ENCODE measurements at regions not wholly inside any gene's neighbourhood (a gene's known extent, or its start where the extent isn't known, plus 50 kb on each side); places are given as distances from the start of the nearest gene placed in this dataset.
"Not testable (repeated sequence)": the region's sequence is repeated elsewhere in the genome, so short reads cannot be mapped to it uniquely, and the experiment has no call there.

DNA sequence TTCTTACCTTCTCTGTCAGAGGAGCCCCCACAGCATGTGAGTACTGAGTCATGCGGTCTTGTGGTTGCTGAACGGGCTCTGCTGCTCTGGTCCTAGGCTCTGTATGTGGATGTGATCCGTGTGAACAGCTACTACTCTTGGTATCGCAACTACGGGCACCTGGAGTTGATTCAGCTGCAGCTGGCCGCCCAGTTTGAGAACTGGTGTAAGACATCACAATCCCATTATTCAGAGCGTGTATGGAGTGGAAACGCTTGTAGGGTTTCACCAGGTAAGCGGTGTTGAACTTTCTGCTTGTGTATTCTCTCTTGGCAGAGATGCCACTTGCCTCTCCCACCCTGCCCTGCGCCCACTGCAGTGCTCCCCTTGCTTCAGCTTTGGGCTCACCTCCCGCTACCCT, 1356.2 kb downstream of the CDH12 start:
- H3K4me3 ChIP-seq (ENCODE audit: low read depth, low read length); DNase-seq (ENCODE audit: low read depth, low spot score); in situ Hi-C loops (cut with HindIII; ENCODE audit: low sequenced_read_pairs): not testable (repeated sequence)

DNA sequence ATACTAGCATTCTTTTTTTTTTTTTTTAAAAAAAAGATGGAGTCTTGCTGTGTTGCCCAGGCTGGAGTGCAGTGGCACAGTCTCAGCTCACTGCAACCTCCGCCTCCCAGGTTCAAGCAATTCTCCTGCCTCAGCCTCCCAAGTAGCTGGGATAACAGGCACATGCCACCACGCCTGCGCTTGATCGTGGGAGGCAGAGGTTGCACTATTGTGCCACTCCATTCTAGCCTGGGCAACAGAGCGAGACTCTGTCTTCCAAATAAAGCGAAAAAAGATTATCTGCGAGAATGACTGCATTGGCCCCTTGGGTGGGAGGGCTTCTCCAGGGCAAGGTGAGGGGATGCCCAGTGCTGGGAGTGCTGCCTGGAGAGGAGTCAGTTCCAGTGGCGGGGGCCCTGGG, 1357.1 kb downstream of the CDH12 start:
- DNase-seq (ENCODE audit: low read depth, low spot score); in situ Hi-C loops (cut with HindIII; ENCODE audit: low sequenced_read_pairs); H3K4me3 ChIP-seq (ENCODE audit: low read depth, low read length): not testable (repeated sequence)

DNA sequence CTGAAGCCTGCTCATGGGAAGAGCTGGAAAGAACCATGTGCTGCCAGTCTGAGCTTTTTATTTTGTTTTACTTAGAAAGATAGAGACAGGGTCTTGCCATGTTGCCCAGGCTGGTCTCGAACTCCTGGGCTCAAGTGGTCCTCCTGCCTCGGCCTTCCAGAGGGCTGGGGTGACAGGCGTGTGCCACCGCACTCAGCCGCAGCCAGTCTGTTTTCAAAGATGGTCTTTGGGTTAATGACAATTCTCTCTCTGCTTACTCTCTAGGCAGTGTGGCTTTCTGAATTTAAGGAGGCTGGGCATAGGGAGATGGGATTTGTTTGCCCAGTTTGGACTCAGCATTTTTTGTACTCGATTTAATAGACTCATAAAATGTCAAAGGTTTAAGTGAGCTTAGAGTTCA, 1357.9 kb downstream of the CDH12 start:
- in situ Hi-C loops (cut with HindIII; ENCODE audit: low sequenced_read_pairs); DNase-seq (ENCODE audit: low read depth, low spot score); H3K4me3 ChIP-seq (ENCODE audit: low read depth, low read length): not testable (repeated sequence)

DNA sequence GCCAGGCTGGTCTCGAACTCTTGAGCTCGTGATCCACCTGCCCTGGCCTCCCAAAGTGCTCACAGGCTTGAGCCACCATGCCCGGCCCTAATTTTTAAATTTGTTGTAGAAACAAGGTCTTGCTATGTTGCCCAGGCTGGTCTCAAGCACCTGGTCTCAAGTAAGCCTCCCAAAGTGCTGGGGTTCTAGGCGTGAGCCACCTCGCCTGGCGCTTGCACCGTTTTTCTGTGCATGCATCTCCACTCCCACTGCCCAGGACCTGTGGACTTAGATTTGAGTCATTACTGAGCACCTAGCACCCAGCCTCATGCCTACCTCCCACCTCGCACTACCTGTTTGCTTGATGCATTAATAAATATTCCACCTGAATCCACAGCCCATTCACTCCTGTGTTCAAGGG, 1359.1 kb downstream of the CDH12 start:
- in situ Hi-C loops (cut with HindIII; ENCODE audit: low sequenced_read_pairs); H3K4me3 ChIP-seq (ENCODE audit: low read depth, low read length); DNase-seq (ENCODE audit: low read depth, low spot score): not testable (repeated sequence)

DNA sequence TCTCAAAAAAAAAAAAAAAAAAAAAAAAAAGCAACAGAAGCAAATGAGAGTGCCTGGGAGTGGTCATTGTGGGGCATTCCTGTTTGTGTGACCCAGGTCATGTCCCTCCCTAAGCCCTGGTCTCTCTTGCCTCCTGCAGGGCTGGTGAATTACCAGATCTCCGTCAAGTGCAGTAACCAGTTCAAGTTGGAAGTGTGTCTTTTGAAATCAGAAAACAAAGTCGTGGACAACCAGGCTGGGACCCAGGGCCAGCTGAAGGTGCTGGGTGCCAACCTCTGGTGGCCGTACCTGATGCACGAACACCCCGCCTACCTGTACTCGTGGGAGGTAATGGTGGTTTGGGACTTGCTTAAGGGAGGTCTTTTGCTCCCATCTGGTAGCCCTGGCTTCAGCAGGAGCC, 1362.0 kb downstream of the CDH12 start:
- in situ Hi-C loops (cut with HindIII; ENCODE audit: low sequenced_read_pairs); H3K4me3 ChIP-seq (ENCODE audit: low read depth, low read length); DNase-seq (ENCODE audit: low read depth, low spot score): not testable (repeated sequence)

DNA sequence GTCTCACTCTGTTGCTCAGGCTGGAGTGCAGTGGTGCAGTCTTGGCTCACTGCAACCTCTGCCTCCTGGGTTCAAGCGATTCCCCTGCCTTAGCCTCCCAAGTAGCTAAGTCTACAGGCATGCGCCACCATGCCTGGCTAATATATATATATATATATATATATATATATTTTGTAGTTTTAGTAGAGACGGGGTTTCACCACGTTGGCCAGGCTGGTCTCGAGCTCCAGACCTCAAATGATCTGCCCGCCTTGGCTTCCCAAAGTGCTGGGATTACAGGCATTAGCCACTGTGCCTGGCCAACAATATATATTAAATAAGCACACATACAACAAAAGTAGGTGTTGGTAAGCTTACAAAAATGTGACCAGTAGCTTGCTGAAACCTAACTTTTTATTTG, 1364.3 kb downstream of the CDH12 start:
- H3K4me3 ChIP-seq (ENCODE audit: low read depth, low read length); DNase-seq (ENCODE audit: low read depth, low spot score); in situ Hi-C loops (cut with HindIII; ENCODE audit: low sequenced_read_pairs): not testable (repeated sequence)

DNA sequence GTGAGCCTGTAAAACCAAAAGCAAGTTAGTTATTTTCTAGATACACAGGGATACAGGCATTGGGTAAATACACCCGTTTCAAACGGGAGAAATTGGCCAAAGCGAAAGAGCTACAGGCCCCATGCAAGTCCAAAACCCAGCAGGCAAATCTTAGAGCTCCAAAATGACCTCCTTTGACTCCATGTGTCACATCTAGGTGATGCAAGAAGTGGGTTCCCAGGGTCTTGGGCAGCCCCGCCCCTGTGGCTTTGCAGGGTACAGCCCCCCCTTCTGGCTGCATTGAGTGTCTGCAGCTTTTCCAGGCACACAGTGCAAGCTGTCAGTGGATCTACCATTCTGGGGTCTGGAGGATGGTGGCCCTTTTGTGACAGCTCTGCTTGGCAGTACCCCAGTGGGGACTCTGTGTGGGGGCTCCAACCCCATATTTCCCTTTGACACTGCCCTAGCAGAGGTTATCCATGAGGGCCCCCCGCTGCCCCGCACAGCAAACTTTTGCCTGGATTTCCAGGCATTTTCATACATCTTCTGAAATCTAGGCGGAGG, 1367.6 kb downstream of the CDH12 start:
- in situ Hi-C loops (cut with HindIII; ENCODE audit: low sequenced_read_pairs); DNase-seq (ENCODE audit: low read depth, low spot score): not testable (repeated sequence)

DNA sequence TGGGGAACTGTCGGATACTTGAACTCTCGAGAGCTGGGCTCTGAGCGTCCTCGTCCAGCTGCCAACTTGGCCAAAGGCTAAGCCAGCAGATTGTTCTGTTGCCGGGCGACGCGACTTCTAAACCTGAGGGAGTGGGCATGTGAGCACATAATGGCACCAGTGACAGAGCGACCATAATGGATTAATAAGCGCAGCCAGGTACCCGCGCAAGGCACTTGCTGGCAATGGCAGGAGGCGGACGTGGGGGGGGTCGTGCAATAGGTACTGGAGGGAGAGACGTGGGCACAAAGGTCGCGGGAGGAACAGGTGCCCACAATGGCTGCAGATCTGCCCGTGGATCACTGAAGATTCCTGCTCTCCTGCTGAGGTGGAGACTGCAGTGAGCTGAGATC, 1368.7 kb downstream of the CDH12 start:
- DNase-seq (ENCODE audit: low read depth, low spot score); in situ Hi-C loops (cut with HindIII; ENCODE audit: low sequenced_read_pairs); H3K4me3 ChIP-seq (ENCODE audit: low read depth, low read length): not testable (repeated sequence)

More for the DNA sequence above, 1367.6 kb downstream of the CDH12 start:
- H3K4me3 ChIP-seq (ENCODE audit: low read depth, low read length) = not testable (repeated sequence)
- TF ChIP-seq, protein P1, sequence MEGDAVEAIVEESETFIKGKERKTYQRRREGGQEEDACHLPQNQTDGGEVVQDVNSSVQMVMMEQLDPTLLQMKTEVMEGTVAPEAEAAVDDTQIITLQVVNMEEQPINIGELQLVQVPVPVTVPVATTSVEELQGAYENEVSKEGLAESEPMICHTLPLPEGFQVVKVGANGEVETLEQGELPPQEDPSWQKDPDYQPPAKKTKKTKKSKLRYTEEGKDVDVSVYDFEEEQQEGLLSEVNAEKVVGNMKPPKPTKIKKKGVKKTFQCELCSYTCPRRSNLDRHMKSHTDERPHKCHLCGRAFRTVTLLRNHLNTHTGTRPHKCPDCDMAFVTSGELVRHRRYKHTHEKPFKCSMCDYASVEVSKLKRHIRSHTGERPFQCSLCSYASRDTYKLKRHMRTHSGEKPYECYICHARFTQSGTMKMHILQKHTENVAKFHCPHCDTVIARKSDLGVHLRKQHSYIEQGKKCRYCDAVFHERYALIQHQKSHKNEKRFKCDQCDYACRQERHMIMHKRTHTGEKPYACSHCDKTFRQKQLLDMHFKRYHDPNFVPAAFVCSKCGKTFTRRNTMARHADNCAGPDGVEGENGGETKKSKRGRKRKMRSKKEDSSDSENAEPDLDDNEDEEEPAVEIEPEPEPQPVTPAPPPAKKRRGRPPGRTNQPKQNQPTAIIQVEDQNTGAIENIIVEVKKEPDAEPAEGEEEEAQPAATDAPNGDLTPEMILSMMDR (IDR thresholded peaks at IDR 0.05; ENCODE audit: low read depth, low read length) = peak; percentile 32

DNA sequence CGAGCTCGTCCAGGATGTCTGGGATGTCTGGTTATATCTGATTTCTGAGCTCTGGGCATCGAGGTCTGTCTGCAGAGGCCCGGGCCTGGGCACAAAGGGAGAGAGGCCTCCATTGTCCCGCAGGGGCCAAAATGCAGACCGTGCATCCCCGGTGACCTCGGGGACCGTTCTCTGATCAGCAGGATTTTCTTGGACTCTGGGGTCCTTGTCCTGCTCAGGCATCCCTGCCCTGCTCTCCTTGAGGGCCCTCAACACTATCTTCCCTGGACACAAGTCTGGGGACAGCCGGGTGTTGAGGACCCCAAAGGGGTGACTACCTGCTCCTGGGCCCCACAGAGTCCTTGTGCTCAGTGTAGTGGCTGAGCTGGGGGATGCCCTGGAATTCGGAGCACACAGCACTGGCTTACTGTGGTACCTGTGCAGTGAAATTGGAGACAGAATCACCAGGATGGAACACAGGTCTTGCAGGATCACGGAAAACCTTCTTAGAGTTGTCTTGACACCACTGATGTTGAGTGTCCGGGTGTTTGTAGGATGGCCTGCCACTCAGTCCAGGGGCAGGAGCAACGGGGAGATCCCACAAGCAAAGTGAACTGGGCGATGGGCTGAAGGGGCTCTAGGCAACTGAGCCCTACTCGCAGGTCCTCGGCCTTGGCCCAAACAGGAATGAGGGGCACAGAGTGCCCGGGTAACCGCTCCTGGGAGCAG, 1369.2 kb downstream of the CDH12 start:
- DNase-seq (ENCODE audit: low read depth, low spot score) = peak; percentile 0
- in situ Hi-C loops (cut with HindIII; ENCODE audit: low sequenced_read_pairs) = not testable (repeated sequence)

DNA sequence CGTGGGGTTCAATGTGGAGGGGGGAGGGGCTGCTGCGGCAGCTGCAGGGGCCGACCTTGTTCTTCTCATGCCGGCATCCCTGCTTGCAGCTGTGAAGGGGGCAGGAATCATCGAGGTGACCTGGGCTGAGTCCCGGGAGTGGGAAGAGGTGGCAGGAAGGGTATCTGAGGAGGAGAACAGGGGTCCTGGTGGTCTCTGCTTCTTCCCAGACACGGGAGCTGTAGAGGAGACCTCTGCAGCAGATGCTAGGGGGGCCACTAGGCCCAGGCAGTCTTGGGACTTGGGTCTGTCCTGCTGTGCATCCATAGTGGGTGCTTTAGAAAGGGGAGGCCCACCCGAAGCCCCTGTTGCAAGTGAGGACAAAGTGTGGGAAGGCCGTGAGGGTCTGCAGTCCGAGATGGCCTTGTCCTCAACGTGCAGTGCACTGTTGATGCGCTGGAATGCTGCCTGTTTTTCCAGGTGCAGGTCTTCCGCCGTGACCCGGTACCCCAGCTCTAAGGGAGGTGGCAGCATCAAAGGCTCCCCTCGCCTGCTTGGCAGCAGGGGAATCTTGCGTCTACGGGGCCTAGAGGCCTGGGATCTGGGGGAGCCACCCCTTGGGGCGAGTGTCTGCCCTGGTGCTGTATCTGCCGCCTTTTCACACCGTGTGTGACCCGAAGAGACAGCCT, 1370.0 kb downstream of the CDH12 start:
- in situ Hi-C loops (cut with HindIII; ENCODE audit: low sequenced_read_pairs); DNase-seq (ENCODE audit: low read depth, low spot score); H3K4me3 ChIP-seq (ENCODE audit: low read depth, low read length): not testable (repeated sequence)

More for the DNA sequence above, 1369.2 kb downstream of the CDH12 start:
- H3K4me3 ChIP-seq (ENCODE audit: low read depth, low read length) = not testable (repeated sequence)

DNA sequence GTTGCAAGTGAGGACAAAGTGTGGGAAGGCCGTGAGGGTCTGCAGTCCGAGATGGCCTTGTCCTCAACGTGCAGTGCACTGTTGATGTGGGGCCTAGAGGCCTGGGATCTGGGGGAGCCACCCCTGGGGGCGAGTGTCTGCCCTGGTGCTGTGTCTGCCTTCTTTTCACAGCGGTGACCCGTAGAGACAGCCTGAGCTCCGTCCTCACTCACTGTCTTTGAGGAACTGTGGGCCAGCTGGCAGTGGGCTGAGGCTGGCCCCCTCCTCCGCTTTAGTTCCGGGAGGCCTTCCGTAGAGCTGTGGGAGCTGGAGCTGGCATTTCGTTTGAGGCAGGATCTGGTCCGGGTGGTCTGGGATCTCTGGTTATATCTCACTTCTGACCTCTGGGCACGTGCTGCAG, 1370.6 kb downstream of the CDH12 start:
- in situ Hi-C loops (cut with HindIII; ENCODE audit: low sequenced_read_pairs); H3K4me3 ChIP-seq (ENCODE audit: low read depth, low read length): not testable (repeated sequence)
- DNase-seq (ENCODE audit: low read depth, low spot score) = peak; percentile 1

DNA sequence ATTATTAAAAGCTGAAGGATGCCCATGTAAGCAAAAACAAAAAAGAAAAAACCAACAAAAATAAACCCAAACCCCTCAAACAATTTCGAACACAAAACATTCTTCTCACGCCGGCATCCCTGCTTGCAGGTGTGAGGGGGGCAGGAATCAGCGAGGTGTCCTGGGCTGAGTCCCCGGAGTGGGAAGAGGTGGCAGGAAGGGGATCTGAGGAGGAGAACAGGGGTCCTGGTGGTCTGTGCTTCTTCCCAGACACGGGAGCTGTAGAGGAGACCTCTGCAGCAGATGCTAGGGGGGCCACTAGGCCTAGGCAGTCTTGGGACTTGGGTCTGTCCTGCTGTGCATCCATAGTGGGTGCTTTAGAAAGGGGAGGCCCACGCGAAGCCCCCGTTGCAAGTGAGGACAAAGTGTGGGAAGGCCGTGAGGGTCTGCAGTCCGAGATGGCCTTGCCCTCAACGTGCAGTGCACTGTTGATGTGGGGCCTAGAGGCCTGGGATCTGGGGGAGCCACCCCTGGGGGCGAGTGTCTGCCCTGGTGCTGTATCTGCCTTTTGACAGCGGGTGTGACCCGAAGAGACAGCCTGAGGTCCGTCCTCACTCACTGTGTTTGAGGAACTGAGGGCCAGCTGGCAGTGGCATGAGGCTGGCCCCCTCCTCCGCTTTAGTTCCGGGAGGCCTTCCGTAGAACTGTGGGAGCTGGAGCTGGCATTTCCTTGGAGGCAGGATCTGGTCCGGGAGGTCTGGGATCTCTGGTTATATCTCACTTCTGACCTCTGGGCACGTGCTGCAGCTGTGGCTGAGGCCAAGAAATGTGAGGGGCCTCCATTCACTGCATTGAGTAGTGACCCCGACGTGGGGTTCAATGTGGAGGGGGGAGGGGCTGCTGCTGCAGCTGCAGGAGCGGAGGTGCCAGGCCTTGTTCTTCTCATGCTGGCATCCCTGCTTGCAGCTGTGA, 1371.5 kb downstream of the CDH12 start:
- DNase-seq (ENCODE audit: low read depth, low spot score); in situ Hi-C loops (cut with HindIII; ENCODE audit: low sequenced_read_pairs); H3K4me3 ChIP-seq (ENCODE audit: low read depth, low read length): not testable (repeated sequence)

DNA sequence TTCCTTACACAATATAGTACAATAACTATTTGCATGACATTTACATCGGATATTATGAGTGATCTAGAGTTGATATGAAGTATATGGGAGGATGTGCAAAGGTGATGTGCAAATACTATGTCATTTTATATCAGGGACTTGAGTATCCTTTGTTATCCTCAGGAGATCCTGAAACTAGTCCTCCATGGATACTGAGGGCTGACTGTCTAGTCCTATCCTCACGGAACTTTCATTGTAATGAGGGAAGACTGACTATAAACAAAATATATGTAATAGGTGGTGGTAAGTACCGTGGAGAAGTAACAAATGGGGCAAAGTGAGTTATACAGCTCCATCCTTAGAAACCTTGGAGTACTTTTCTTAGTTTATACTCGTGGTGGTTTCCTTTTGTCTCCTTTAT, 1373.1 kb downstream of the CDH12 start:
- H3K4me3 ChIP-seq (ENCODE audit: low read depth, low read length); in situ Hi-C loops (cut with HindIII; ENCODE audit: low sequenced_read_pairs): not testable (repeated sequence)
- DNase-seq (ENCODE audit: low read depth, low spot score) = peak; percentile 5

DNA sequence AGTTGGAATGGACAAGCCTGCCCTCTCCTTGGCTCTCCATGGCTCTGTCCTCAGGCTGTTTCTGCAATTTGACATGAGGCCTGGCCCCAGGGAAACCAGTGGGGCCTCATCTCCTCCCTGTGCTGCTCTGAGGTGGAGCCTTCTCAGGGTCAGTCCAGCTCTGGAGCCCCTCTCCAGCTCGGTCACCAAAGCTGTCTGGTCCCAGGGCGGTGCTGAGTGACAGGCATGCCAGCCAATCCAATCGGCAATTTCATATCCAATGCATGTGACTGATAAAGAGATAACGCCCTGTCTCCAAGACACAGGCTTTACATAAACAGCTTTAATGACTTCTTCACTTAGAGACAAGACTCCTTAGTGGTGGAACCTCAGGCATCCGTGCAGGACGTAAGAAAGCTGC, 1379.2 kb downstream of the CDH12 start:
- H3K4me3 ChIP-seq (ENCODE audit: low read depth, low read length); in situ Hi-C loops (cut with HindIII; ENCODE audit: low sequenced_read_pairs); DNase-seq (ENCODE audit: low read depth, low spot score): not testable (repeated sequence)

DNA sequence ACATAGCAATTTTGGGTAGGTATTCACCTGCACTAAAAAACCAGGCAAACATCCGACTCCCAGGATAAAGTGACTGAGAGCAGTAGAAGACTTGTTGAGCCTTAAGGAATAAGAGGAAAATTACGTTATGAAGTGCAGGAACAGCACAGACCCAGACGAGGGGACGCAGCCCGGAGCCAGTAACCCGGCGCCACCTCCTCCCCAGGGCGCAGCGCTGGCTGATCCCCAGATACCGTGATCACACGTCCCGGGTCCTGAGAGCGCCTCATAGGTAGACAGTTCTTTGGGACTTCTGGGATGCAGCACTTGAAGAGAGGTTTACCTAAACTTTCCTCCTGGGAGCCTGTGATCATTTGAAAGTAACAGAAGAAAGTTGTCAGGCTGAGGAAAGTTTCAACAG, 1379.7 kb downstream of the CDH12 start:
- DNase-seq (ENCODE audit: low read depth, low spot score); H3K4me3 ChIP-seq (ENCODE audit: low read depth, low read length); in situ Hi-C loops (cut with HindIII; ENCODE audit: low sequenced_read_pairs): not testable (repeated sequence)

DNA sequence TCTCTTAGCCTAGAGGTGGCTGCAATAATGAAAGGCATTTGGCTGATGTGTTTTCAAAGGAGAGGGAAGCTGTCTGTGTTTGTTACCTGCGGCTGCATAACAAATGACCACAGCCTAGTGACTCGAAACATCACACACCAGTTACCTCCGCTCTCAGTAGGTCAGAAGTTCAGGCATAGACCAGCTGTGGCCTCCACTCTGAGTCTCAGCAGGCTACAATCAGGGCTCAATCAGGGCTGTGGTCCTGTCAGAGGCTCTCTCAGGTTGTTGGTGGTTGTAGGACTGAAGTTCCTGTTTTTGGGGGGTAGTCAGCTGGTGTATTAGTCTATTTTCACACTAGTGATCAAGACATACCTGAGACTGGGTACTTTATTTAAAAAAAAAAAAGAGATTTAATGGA, 1381.5 kb downstream of the CDH12 start:
- H3K4me3 ChIP-seq (ENCODE audit: low read depth, low read length); in situ Hi-C loops (cut with HindIII; ENCODE audit: low sequenced_read_pairs); DNase-seq (ENCODE audit: low read depth, low spot score): not testable (repeated sequence)
